Muscle layer of colon (tissue), 2 donors: ENCODE measurements at regions not wholly inside any gene's neighbourhood (a gene's known extent, or its start where the extent isn't known, plus 50 kb on each side); places are given as distances from the start of the nearest gene placed in this dataset.

Experiments used
- H3K27ac ChIP-seq: one replicate; pipeline ENCODE4 v1.7.0; 2013; ENCODE audit warnings: low read depth, mild to moderate bottlenecking, low read length, moderate library complexity
- H3K27me3 ChIP-seq, 2 donors: one replicate each; pipeline ENCODE4 v1.7.0; 2013; ENCODE audit warnings: low read length in 2 of 2, mild to moderate bottlenecking in 2 of 2; ENCODE audit not compliant: insufficient read depth in 2 of 2, control insufficient read depth in 1 of 2
- H3K36me3 ChIP-seq: one replicate; pipeline ENCODE4 v1.7.0; 2013; ENCODE audit warnings: mild to moderate bottlenecking, low read length; ENCODE audit not compliant: insufficient read depth
- H3K4me1 ChIP-seq: one replicate; pipeline ENCODE4 v1.7.0; 2013; ENCODE audit warnings: mild to moderate bottlenecking, low read length; ENCODE audit not compliant: insufficient read depth
- H3K4me3 ChIP-seq, 2 donors: one replicate each; pipeline ENCODE4 v1.7.0; 2013; ENCODE audit warnings: low read length in 2 of 2, low read depth in 1 of 2, mild to moderate bottlenecking in 1 of 2, moderate library complexity in 1 of 2
- H3K9ac ChIP-seq: one replicate; pipeline ENCODE4 v1.7.0; 2013; ENCODE audit warnings: low read length
- H3K9me3 ChIP-seq: one replicate; pipeline ENCODE4 v1.7.0; 2013; ENCODE audit warnings: mild to moderate bottlenecking, low read length
- donor health status: abdominal sarcoma.
- donor health status: Adenocarcinoma of cecum.

DNA sequence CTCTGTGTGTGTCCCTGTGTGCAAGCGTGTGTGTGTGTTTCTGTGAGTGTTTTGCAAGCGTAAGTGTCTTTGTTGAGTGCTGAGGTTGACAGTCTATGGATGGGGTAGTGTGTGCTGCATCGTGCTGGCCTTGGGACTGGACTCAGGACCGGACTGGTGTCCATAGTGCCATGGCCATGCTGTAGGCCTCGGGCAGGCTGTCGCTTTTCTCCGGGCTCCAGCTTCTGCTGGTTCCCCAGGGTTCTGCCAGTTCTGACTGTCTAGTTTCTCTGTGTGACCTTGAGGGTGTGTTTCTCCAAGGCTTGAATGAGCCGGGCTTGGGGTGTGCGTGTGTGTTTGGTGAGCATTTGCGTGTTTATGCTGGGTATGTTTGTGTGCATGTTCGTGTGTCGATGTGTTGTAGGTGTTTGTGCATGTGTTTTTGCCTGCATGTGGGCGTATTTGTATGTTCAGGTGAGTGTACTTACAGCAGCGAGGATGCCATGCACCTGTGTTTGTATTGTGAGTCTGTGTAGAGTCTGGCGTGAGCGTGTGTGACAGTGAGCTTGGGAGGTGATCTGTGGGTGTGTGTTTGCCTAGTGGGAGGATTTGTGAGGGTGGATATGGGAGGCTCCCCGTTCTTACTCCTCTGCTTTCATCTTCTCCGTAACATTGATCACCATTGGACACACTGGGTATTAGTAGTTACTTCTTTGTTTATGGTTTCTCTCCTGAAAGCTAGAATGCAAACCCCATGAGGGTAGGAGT, 51.7 kb upstream of the POU3F1 start:
- no peaks in the 10 kb centered on the region for H3K9me3 ChIP-seq
- H3K9ac ChIP-seq = no peak overlapping the region
- H3K36me3 ChIP-seq = no peaks in the 10 kb centered on the region
- H3K27ac ChIP-seq = no peak overlapping the region
- no peaks in the 10 kb centered on the region for H3K4me1 ChIP-seq
- H3K4me3 ChIP-seq = no peak overlapping the region
- no peaks in the 10 kb centered on the region for H3K27me3 ChIP-seq

DNA sequence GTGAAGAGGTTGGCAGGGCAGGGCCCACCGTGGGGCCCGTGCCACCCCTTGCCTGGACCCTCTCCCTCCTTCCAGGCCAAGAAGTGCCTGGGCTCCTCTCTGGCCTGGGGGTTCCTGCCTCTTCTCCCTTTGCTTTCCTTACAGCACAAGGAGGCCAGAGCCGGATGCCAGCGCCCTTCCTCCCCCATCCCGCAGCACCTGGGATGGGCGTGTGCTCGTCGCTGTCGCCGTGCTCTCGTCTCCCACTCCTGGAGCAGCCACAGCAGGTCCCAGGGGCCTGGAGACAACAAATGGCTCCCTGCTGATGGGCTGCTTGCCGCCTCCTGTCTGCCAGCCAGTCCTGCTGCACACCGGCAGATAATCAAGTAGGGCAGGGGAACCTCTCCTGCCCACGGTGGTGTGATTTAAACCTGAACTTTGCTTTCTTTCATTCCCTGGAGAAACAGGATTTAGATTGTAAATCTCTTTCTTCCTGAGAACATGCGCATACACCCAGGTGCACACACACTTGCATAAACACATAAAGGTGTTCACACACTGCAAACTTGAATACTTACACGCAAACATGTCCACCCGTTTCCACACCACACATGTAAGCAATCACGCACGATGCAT, 50.8 kb upstream of the POU3F1 start:
- H3K4me3 ChIP-seq = no peak overlapping the region

More for the DNA sequence above, 50.8 kb upstream of the POU3F1 start:
- H3K9me3 ChIP-seq = no peaks in the 10 kb centered on the region
- no peaks in the 10 kb centered on the region for H3K27me3 ChIP-seq
- no peaks in the 10 kb centered on the region for H3K4me1 ChIP-seq
- H3K36me3 ChIP-seq = no peaks in the 10 kb centered on the region
- no peak overlapping the region for H3K9ac ChIP-seq
- no peak overlapping the region for H3K27ac ChIP-seq
